RWPE1 (cell line): ENCODE measurements at regions not wholly inside any gene's neighbourhood (a gene's known extent, or its start where the extent isn't known, plus 50 kb on each side); places are given as distances from the start of the nearest gene placed in this dataset.

Experiments
- CTCF ChIA-PET: fragments of 350-600 bp; sonication (Branson Sonifier 250); formaldehyde crosslinking; extraction: SDS; loops from one replicate; lab custom pipeline; 2021; lab: Yijun Ruan, JAX
- POLR2A ChIA-PET: fragments of 400-600 bp; formaldehyde crosslinking; extraction: SDS; loops from one replicate; lab custom pipeline; 2020; ENCODE audit warnings: antibody characterized with exemption; ENCODE audit not compliant: low non-redundant PET; lab: Yijun Ruan, JAX
- DNase-seq: peaks from one replicate; pipeline ENCODE4 v3.0.0; 2012; ENCODE audit warnings: low spot score
- H3K27ac ChIP-seq: fragments of 450-650 bp; 2 replicates; pipeline ENCODE4 v1.5.1; 2017
- CTCF ChIP-seq: fragments of 450-650 bp; conservative IDR thresholded peaks from 2 replicates; pipeline ENCODE4 v1.5.1; 2017; ENCODE audit warnings: low read depth, mild to moderate bottlenecking

GRCh38 chr4:79476196-79476595, 68.2 kb upstream of the GK2 start:
- CTCF ChIA-PET, result no interaction called here
- H3K27ac ChIP-seq, result no peak overlapping the region
- POLR2A ChIA-PET, result no interaction called here
- DNase-seq, result no peak
- no peak for TF ChIP-seq CTCF

GRCh38 chr4:79473439-79473724, 65.4 kb upstream of the GK2 start:
- DNase-seq, result no peak
- no peak overlapping the region for H3K27ac ChIP-seq
- CTCF ChIA-PET, result interaction anchor here (0.5 kb wide), 1 partner anchor 155 kb away, joined by 5 read pairs; no protein-coding TSS in a partner anchor
- TF ChIP-seq CTCF, result no peak
- POLR2A ChIA-PET, result no interaction called here

GRCh38 chr4:79472693-79473438, 64.8 kb upstream of the GK2 start:
- POLR2A ChIA-PET, result no interaction called here
- no peak overlapping the region for H3K27ac ChIP-seq
- no peak for DNase-seq
- no peak for TF ChIP-seq CTCF
- CTCF ChIA-PET, result no interaction called here

GRCh38 chr4:79472036-79472435, 64.0 kb upstream of the GK2 start:
- no peak overlapping the region for H3K27ac ChIP-seq
- no peak for DNase-seq
- TF ChIP-seq CTCF, result no peak
- ChIA-PET CTCF (no interaction called here), POLR2A (no interaction called here)

- CTCF ChIA-PET, result no interaction called here
- no peak for TF ChIP-seq CTCF
- no peak for DNase-seq
- H3K27ac ChIP-seq, result no peak overlapping the region
- POLR2A ChIA-PET, result no interaction called here
Measured at GRCh38 chr4:79471309-79471708, 63.3 kb upstream of the GK2 start.

- no peak for TF ChIP-seq CTCF
- DNase-seq, result no peak
- no peak overlapping the region for H3K27ac ChIP-seq
- POLR2A ChIA-PET, result no interaction called here
- CTCF ChIA-PET, result no interaction called here
Measured at GRCh38 chr4:79467246-79467932, 59.4 kb upstream of the GK2 start.
